SK-N-SH (cell line): ENCODE measurements at regions not wholly inside any gene's neighbourhood (a gene's known extent, or its start where the extent isn't known, plus 50 kb on each side); places are given as distances from the start of the nearest gene placed in this dataset.

Experiments used
- CTCF ChIA-PET: fragments of 300-600, 350-600 bp; formaldehyde crosslinking; extraction: SDS; loops from one replicate; lab custom pipeline; 2021; lab: Yijun Ruan, JAX
- POLR2A ChIA-PET: fragments of 350-600 bp; sonication (Branson Sonifier 250); formaldehyde crosslinking; extraction: SDS; loops from one replicate; lab custom pipeline; 2020; ENCODE audit warnings: antibody characterized with exemption, inconsistent platforms; lab: Yijun Ruan, JAX
- DNase-seq: peaks from one replicate; pipeline ENCODE4 v3.0.0; 2012
- H2AFZ ChIP-seq: fragments of 200-600 bp; sonication (generic); 2 replicates; pipeline ENCODE4 v1.8.1; 2016; ENCODE audit warnings: antibody characterized with exemption, mild to moderate bottlenecking, low read depth
- H3F3A ChIP-seq: fragments of 200-600 bp; sonication (generic); replicated peaks from 2 replicates; pipeline ENCODE3; 2016; ENCODE audit warnings: antibody characterized with exemption, mild to moderate bottlenecking; ENCODE audit not compliant: insufficient read depth
- H3K27ac ChIP-seq, 2 experiments: fragments of 200-500 bp in 1 of 2; fragments of 200-600 bp in 1 of 2; sonication (Bioruptor generic) in 1 of 2; sonication (generic), shearing (Covaris generic) in 1 of 2; 2 replicates each; pipeline versions ENCODE4 v1.5.1 to v1.6.1; 2014 to 2016; ENCODE audit warnings: low read depth in 2 of 2, inconsistent platforms in 1 of 2, low read length in 1 of 2, mild to moderate bottlenecking in 1 of 2, mixed read lengths in 1 of 2
- H3K27me3 ChIP-seq: fragments of 200-600 bp; sonication (generic), shearing (Covaris generic); 2 replicates; pipeline ENCODE4 v1.6.1; 2016; ENCODE audit warnings: mixed run types; ENCODE audit not compliant: insufficient read depth
- H3K36me3 ChIP-seq, 2 experiments: fragments of 200-500 bp in 1 of 2; fragments of 200-600 bp in 1 of 2; sonication (Bioruptor generic) in 1 of 2; sonication (generic) in 1 of 2; replicated peaks in 1 of 2; 2 replicates each; pipeline versions ENCODE3 to v1.5.1; 2014 to 2016; ENCODE audit warnings: low read length in 1 of 2, mild to moderate bottlenecking in 1 of 2; ENCODE audit not compliant: insufficient read depth in 2 of 2, control insufficient read depth in 1 of 2
- H3K4me1 ChIP-seq, 2 experiments: fragments of 200-500 bp in 1 of 2; fragments of 200-600 bp in 1 of 2; sonication (Bioruptor generic) in 1 of 2; sonication (generic), shearing (Covaris generic) in 1 of 2; 2 replicates each; pipeline versions ENCODE4 v1.5.1 to v1.6.1; 2014 to 2016; ENCODE audit warnings: low read depth in 1 of 2, low read length in 1 of 2, mixed run types in 1 of 2; ENCODE audit not compliant: insufficient read depth in 2 of 2, control insufficient read depth in 1 of 2
- H3K4me2 ChIP-seq: fragments of 200-600 bp; sonication (generic), shearing (Covaris generic); 2 replicates; pipeline ENCODE4 v1.6.1; 2017; ENCODE audit warnings: mixed run types
- H3K4me3 ChIP-seq, 2 experiments: fragments of 200-500 bp in 1 of 2; fragments of 200-600 bp in 1 of 2; sonication (Bioruptor generic) in 1 of 2; sonication (generic), shearing (Covaris generic) in 1 of 2; 2 replicates each; pipeline versions ENCODE4 v1.5.1 to v1.8.1; 2014 to 2016; ENCODE audit warnings: low read depth in 2 of 2, inconsistent platforms in 1 of 2, low read length in 1 of 2, mild to moderate bottlenecking in 1 of 2, mixed read lengths in 1 of 2, moderate library complexity in 1 of 2
- H3K79me2 ChIP-seq: fragments of 200-600 bp; sonication (generic); 2 replicates; pipeline ENCODE4 v1.8.1; 2017; ENCODE audit warnings: mild to moderate bottlenecking; ENCODE audit not compliant: insufficient read depth
- H3K9ac ChIP-seq: fragments of 200-600 bp; sonication (generic); 2 replicates; pipeline ENCODE4 v1.6.1; 2017; ENCODE audit warnings: mixed run types
- H3K9me2 ChIP-seq: fragments of 200-600 bp; sonication (generic); 2 replicates; pipeline ENCODE4 v1.6.1; 2017; ENCODE audit warnings: mixed run types
- H3K9me3 ChIP-seq: fragments of 200-600 bp; sonication (generic); 2 replicates; pipeline ENCODE4 v1.6.1; 2017; ENCODE audit warnings: mixed run types, mild to moderate bottlenecking, moderate library complexity
- H4K20me1 ChIP-seq: fragments of 200-600 bp; sonication (generic); 2 replicates; pipeline ENCODE4 v1.6.1; 2017; ENCODE audit warnings: mild to moderate bottlenecking, mixed run types; ENCODE audit not compliant: insufficient read depth
- CHD2 ChIP-seq: fragments of 150-350 bp; IDR thresholded peaks from 2 replicates; pipeline ENCODE4 v1.6.1; 2018; ENCODE audit warnings: low read length; ENCODE audit not compliant: partially characterized antibody
- EP300 ChIP-seq, 2 experiments: IDR thresholded peaks; 2 replicates each; pipeline versions ENCODE4 v1.4.0 to v1.6.1; 2012; ENCODE audit warnings: borderline replicate concordance in 1 of 2, low read depth in 1 of 2, low read length in 1 of 2
- FOSL2 ChIP-seq: IDR thresholded peaks from 2 replicates; pipeline ENCODE4 v1.4.0; 2012; ENCODE audit warnings: low read depth, mild to moderate bottlenecking, moderate library complexity, borderline replicate concordance
- NFIC ChIP-seq: IDR thresholded peaks from 2 replicates; pipeline ENCODE4 v1.4.0; 2012; ENCODE audit warnings: borderline replicate concordance
- RCOR1 ChIP-seq: fragments of 150-350 bp; IDR thresholded peaks from 2 replicates; pipeline ENCODE4 v1.6.1; 2017; ENCODE audit warnings: antibody characterized with exemption, low read length
- RXRA ChIP-seq: IDR thresholded peaks from 2 replicates; pipeline ENCODE4 v1.4.0; 2012; ENCODE audit warnings: low read depth, mild to moderate bottlenecking, borderline replicate concordance
- SIN3A ChIP-seq: IDR thresholded peaks from 2 replicates; pipeline ENCODE4 v1.6.1; 2012; ENCODE audit warnings: low read depth, mild to moderate bottlenecking, low read length, moderate library complexity, borderline replicate concordance
- SMC3 ChIP-seq: IDR thresholded peaks from 2 replicates; pipeline ENCODE4 v1.6.1; 2012; ENCODE audit warnings: low read depth, low read length, improper control_type of control experiment
- TAF1 ChIP-seq: IDR thresholded peaks from 2 replicates; pipeline ENCODE4 v1.6.1; 2012; ENCODE audit warnings: low read depth, mild to moderate bottlenecking, low read length, moderate library complexity, borderline replicate concordance
- WGBS: methylation state at CpG from one replicate; pipeline ENCODE4 v1.1.6; 2017; ENCODE audit warnings: low lambda C conversion rate; 5-methylcytosine and 5-hydroxymethylcytosine counted together
- TF ChIP-seq, protein P1 (sequence below): IDR thresholded peaks from 2 replicates; pipeline ENCODE4 v1.6.1; 2012; ENCODE audit warnings: mild to moderate bottlenecking, low read depth, low read length, moderate library complexity

DNA sequence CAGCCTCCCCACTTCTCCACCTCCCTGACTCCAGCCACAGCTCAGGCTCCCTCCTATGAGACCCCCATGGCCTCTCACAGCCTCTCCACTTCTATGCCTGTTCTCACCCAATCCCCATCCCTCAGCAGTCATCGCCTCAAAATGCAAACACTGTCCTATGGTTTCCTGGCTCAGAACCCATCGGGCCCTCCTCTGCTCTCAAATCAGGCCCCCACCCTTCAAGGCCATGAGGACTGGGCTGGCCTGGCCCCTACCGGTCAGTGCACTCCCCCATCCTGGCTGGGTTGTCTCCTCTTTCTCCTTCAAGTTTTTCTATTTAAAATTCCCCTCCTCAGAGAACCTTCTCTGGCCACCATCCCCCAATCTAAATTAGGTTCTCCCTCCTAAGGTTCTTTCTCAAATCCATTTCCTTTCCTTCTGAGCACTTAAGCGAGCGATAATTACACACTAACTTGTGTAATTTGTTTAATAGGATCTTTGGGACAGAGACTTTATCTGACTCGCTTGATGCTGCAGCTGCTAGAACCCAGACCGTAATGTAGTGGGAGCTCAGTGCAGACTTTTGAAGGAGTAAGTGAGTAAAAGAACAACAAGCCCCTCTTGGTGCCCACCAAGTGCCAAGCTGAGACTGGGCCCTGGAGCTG is 347.2 kb downstream of the MATN1 start:
- no peak for TF ChIP-seq FOSL2
- no peak for TF ChIP-seq CHD2
- no peak for TF ChIP-seq RXRA
- no peak for TF ChIP-seq TAF1
- no peak for TF ChIP-seq EP300 (IDR thresholded peaks at IDR 0.05; ENCODE audit: borderline replicate concordance in 1 of 2, low read depth in 1 of 2, low read length in 1 of 2)
- TF ChIP-seq SMC3: no peak
- TF ChIP-seq, protein P1, sequence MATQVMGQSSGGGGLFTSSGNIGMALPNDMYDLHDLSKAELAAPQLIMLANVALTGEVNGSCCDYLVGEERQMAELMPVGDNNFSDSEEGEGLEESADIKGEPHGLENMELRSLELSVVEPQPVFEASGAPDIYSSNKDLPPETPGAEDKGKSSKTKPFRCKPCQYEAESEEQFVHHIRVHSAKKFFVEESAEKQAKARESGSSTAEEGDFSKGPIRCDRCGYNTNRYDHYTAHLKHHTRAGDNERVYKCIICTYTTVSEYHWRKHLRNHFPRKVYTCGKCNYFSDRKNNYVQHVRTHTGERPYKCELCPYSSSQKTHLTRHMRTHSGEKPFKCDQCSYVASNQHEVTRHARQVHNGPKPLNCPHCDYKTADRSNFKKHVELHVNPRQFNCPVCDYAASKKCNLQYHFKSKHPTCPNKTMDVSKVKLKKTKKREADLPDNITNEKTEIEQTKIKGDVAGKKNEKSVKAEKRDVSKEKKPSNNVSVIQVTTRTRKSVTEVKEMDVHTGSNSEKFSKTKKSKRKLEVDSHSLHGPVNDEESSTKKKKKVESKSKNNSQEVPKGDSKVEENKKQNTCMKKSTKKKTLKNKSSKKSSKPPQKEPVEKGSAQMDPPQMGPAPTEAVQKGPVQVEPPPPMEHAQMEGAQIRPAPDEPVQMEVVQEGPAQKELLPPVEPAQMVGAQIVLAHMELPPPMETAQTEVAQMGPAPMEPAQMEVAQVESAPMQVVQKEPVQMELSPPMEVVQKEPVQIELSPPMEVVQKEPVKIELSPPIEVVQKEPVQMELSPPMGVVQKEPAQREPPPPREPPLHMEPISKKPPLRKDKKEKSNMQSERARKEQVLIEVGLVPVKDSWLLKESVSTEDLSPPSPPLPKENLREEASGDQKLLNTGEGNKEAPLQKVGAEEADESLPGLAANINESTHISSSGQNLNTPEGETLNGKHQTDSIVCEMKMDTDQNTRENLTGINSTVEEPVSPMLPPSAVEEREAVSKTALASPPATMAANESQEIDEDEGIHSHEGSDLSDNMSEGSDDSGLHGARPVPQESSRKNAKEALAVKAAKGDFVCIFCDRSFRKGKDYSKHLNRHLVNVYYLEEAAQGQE: no peak
- H3K4me2 ChIP-seq: no peak overlapping the region
- no peaks in the 10 kb centered on the region for H3K79me2 ChIP-seq
- H3K27ac ChIP-seq: no peak overlapping the region
- H3K4me1 ChIP-seq: peaks cover 11 to 17% of the 10 kb centered on the region in 2 experiments; a peak in 2 of 4 replicates
- no peaks in the 10 kb centered on the region for H3K27me3 ChIP-seq
- H3K9me2 ChIP-seq: no peaks in the 10 kb centered on the region
- H3K36me3 ChIP-seq: no peaks in the 10 kb centered on the region
- POLR2A ChIA-PET: no interaction called here
- 49% methylated on average over 7 of the region's 7 CpGs for WGBS
- H3F3A ChIP-seq: no peaks in the 10 kb centered on the region
- DNase-seq: no peak
- H2AFZ ChIP-seq: no peak overlapping the region
- H3K4me3 ChIP-seq: no peak overlapping the region
- no peaks in the 10 kb centered on the region for H4K20me1 ChIP-seq
- CTCF ChIA-PET: interaction anchor here (1.2 kb wide), 1 partner anchor 22 kb away, joined by 4 read pairs; no protein-coding TSS in a partner anchor
- H3K9ac ChIP-seq: no peak overlapping the region
- H3K9me3 ChIP-seq: no peaks in the 10 kb centered on the region

DNA sequence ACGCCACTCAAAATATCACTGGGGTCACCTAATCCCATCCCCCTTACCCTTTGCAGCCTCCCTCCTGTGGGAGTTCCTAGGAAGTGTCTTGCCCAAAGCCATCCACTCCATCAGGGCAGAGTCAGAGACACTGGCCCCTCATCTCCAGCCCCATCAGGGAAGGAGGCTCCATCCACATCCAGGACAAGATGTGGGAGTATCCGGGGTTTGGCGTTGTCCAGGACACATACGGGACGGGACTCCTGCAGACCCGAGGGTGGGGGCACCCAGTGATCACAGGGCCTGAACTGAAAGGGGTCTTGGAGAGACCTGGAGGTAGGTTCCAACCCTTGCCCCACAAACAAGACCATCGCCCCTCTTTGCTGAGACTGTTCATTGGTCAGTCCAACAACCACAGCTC is 348.2 kb downstream of the MATN1 start:
- H3K36me3 ChIP-seq: no peaks in the 10 kb centered on the region
- CTCF ChIA-PET: interaction anchor here (1.2 kb wide), 1 partner anchor 21 kb away, joined by 4 read pairs; no protein-coding TSS in a partner anchor
- no peak for DNase-seq

More for the DNA sequence above, 348.2 kb downstream of the MATN1 start:
- no peaks in the 10 kb centered on the region for H3K9me2 ChIP-seq
- no peaks in the 10 kb centered on the region for H3K79me2 ChIP-seq
- no peak for TF ChIP-seq RCOR1
- TF ChIP-seq SIN3A: no peak
- TF ChIP-seq FOSL2: no peak
- no peak for TF ChIP-seq NFIC
- TF ChIP-seq, all 33 proteins: peak for 0
- H3K9me3 ChIP-seq: no peaks in the 10 kb centered on the region
- H3K4me1 ChIP-seq: peaks cover 11 to 15% of the 10 kb centered on the region in 2 experiments; a peak in 2 of 4 replicates
- H3K9ac ChIP-seq: no peak overlapping the region
- H4K20me1 ChIP-seq: no peaks in the 10 kb centered on the region
- POLR2A ChIA-PET: no interaction called here
- 50% methylated on average over 1 of the region's 7 CpGs for WGBS
- no peak overlapping the region for H3K4me2 ChIP-seq
- no peak overlapping the region for H3K27ac ChIP-seq
- H3K27me3 ChIP-seq: no peaks in the 10 kb centered on the region
- H3F3A ChIP-seq: no peaks in the 10 kb centered on the region
- H3K4me3 ChIP-seq: no peak overlapping the region
- no peak overlapping the region for H2AFZ ChIP-seq
